UCSD-AML1 (cell line): ENCODE measurements at regions not wholly inside any gene's neighbourhood (a gene's known extent, or its start where the extent isn't known, plus 50 kb on each side); places are given as distances from the start of the nearest gene placed in this dataset.
"Not testable (repeated sequence)": the region's sequence is repeated elsewhere in the genome, so short reads cannot be mapped to it uniquely, and the experiment has no call there.

Source experiments
- DNase-seq: peaks from one replicate; lab custom pipeline; 2025; ENCODE audit not compliant: unreplicated experiment; lab: John Stamatoyannopoulos, UW

DNA sequence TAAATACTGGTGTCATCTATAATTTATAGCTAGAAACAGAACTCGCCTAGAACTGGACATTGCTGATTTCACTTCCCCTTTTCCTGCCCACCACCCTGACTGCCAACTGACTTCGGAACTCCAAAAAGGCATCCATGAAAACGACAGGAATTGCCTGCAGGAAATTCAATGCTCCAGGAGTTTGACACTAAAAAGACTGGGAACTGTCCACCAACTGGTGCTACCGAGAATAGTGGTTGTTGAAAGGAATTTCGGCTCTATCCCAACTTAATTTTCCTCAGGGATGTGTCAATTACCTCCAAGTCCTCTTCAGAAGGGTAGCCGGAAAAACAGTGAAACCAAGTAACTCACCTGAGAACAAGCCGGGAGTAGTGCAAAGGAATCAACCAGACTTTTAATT is 440.0 kb downstream of the PRELID2 start:
- not testable (repeated sequence) for DNase-seq

DNA sequence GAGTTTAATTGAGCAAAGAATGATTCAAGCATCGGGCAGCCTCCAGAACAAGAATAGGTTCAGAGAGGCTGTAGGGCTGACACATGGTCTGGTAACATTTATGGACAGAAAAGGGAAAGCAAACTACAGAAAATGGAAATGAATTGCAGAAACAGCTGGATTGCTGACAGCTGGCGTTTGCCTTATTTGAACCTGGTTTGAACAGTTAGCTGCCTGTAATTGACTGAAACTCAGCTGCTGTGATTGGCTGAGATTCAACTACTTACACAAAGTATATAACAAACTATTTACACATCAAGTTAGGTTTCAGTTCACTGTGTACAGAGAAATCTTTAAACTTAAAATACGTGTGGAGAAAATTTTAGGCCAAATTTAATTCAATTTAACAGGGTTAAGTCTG is 441.7 kb downstream of the PRELID2 start:
- DNase-seq: no peak

- no peak for DNase-seq
Measured at GRCh38 chr5:145389047-145389446, 446.1 kb downstream of the PRELID2 start.

- no peak for DNase-seq
Measured at GRCh38 chr5:145385276-145385675, 449.9 kb downstream of the PRELID2 start.

GRCh38 chr5:145378226-145378625 is 456.9 kb downstream of the PRELID2 start:
- no peak for DNase-seq

DNA sequence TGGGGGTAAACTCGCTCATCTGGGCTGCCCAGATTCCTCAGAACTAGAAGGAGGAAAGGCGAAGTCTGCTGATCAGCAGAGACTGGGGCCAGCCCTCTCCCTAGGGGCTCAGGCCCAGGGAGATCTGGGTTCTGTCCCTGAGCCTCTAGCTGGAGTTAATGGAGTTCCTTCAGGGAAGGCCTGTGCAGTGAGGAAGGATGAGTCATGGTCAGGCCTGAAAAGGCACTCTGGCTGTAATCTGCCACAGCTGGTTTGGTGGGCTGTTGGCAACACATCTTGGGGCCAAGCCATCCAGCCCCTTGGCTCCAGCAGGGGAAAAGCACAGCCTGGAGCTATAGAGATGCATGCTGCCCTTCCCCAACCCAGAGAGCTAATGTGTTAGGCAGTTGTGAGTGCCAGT is 459.6 kb downstream of the PRELID2 start:
- DNase-seq: no peak

GRCh38 chr5:145365464-145365863 is 469.7 kb downstream of the PRELID2 start:
- no peak for DNase-seq

- DNase-seq: no peak
Measured at GRCh38 chr5:145362266-145362665, 472.9 kb downstream of the PRELID2 start.

DNA sequence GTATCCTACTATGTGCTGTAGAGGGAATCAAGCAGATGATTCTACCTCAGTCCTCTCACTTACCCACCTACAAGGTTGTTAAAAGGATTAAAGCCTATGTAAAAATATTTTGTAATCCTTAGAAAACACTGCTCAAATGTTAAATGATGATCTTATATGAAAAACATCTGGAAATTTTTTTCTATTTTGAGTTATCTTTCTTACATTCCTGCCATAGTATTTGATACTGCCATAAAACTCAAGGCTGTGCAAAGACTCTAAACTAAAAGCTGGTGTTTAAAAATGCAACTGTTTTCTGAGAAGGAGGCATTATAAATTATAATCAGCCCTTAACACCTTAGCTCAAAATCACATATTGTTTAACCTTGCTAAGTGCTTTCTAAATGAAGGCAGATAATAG is 474.2 kb downstream of the PRELID2 start:
- no peak for DNase-seq

DNA sequence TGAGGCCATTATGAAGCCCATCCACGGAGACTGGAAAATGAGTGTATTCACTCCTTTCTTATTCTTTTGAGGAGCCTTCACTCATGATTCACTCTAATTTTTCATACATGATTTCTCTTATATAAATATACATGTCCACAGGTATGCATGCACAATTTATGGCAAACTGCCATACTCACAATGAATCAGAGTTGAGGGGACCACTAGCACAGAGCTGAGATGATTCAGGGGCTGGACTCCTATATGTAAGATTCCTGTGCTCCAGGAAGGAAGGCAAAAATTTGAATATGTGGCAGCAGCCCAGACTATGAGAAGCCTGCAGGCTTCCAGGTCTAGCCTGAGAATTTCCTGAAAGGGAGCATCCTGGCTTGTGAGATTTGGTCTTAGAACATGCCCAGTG is 484.6 kb downstream of the PRELID2 start:
- DNase-seq: no peak

DNA sequence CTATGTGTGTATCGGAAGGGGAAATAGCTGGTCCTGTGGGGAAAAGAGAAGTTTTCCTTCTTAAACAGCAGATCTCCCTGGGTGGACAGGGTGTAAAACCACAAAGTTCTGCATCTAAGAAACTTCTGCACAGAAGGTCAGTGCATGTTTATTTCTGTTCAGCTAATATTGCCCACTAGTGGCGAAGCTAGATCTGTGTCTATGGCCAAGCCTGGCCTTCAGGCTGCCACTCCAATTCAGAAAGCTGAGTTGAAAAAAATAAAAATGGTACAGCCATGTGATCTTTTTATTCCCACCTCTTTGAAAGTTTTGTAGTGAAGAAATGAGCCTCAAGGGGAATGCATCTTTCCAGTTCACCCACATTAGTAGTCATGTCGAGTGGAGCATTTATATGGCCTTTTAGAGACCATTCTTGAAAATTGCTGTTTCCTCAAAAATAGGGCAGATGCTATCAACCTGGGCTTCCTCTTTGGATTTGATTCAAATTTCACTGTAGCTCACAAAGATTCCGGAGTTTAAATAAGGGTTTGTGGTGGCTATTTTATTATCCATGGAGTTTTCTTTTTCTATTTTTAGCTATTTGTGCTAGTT is 488.0 kb downstream of the PRELID2 start:
- DNase-seq: no peak

DNA sequence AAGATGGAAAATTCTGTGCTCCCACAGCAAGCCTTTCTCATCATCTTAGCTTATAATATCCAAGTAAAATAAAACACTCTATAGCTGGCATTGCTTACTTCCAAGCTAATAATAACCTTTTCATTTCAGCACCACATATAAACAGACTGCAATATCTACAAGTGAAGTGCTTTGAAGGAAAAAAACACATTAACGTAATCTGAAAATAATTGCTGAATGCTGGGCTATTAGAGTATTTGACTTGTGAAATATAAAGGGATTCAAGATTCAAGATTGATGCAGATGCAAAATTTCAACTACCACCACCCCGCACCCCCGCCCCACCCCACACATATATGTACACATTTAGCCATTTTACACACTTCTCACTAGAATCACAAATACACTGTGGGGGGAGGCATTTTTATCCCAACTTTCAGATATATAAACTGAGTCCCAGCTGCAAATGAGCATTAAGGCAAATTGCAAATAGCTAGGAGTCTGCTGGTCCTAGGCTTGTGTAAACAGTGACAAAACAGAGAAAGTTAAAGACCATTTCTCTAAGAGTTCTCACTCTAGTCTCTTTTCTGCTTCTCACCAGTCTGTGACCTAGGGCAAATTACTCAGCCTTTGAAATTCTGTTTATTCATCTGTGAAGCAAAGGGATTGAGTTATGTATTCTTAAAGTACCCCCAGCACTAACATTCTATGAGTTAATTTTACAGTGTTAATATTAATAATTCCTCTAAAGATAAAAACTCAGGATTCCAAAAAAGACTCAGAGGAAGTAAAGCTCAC is 489.4 kb downstream of the PRELID2 start:
- DNase-seq: no peak

DNA sequence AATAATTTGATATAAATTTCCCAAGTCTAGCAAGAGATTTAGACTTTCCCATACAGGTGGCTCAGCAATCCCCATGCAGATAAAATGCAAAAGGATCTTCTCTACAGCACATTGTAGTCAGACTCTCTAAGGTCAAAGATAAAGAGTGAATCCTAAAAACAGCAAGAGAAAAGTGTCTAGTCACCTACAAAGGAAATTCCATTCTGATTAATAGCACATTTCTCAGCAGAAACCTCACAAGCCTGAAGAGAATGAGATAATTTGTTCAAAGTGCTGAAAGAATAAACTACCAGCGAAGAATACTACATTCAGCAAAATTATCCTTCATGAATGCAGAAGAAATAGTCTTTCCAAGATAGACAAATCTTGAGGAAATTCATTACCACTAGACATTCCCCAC is 493.3 kb downstream of the PRELID2 start:
- DNase-seq: no peak

DNA sequence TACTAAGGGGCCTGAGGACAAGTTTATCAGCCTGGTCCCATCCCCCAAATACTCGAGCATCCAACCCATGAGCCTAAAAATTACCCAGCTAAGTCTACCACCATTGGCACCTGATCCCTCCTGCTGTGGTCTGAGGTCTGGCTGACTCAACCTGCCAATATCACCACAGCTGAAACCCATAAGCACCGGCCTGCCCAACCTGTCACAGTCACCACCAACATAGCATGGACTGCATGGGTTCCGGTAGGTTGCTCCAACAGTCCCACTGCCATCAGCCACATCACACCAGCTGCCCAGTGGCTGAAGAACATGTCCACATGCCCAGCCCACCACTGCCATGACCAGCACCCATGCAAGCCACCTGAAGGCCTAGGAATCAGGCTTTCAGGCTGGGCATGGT is 495.0 kb downstream of the PRELID2 start:
- DNase-seq: no peak

GRCh38 chr5:145324767-145325479 is 510.2 kb downstream of the PRELID2 start:
- DNase-seq: no peak

DNA sequence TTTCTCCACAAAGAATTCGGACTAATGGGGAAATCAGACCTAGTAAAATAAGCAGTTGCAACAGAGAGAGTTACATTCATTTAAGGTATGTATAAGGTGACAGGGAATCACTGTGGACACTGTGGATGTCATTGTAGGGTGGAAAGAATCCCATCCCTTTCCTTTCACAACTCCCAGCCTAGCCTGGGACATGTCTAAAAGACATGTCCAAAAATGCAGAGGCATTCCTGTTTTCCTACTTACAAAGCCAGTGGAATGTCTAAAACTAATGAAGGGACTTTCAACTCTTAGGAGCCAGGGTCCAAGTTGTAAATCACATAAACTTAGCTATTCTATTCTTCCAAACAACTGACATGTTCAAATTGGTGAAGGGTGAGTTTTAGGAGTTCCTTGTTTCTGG is 511.0 kb downstream of the PRELID2 start:
- no peak for DNase-seq

DNA sequence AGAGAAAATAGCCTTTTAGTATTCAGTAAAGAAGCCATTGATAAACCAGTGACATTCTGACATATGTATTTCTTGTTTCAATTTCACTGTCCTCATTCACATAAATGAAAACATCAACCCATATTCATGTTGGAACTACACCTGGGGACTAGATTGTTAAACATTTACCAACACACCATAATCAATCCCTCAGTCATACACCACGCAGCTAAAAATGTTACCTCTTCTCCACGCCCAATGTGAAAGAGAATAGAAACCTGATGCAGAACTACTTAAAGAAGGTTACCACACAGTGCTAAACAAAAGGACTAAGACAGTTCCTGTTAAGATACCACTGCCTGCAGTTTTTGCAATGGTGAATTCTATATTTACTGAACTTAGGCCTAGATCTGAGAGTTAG is 518.9 kb downstream of the PRELID2 start:
- no peak for DNase-seq

DNA sequence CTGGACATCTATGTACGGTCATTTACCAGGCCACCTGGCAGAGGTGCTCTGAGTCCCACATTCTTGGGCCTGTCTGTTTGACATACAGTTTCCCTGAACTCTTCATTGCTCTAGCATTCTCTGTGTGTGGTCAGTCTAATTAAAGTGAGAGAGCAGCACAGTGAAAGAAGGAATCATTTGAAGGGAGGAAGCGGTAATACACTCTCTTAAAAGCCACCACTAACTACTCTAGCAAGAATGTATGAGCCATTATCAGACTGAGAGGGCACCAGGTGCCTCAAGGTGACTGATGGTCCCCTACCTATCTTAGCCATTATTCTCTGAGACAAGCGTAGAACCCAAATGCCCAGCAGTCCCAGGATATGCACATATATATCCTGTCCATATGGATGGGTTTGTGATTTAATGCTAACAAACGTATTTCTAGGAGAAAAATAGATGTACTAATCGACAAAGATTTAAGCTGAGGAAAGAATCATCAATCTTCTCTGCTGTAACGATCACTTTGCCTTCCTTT is 527.2 kb downstream of the PRELID2 start:
- DNase-seq: no peak

GRCh38 chr5:145295236-145295835 is 539.8 kb downstream of the PRELID2 start:
- no peak for DNase-seq

DNA sequence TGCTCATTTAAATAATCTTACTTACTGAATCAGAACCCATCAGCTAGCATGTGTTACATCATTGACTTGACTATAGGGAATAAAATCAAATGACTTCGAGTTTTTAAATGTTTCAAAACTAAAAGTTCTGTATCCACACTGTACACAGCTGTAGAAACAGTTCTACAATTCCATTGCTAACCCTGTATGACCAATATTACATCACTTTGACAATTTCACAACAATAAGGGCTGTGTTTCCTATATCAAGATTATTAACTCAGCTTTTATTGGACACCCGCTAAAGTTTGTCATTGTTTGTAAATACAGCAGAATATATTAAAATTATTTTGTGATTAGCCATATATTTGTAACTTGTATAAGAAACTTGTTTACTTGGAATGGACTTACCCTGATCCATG is 540.8 kb downstream of the PRELID2 start:
- no peak for DNase-seq

DNA sequence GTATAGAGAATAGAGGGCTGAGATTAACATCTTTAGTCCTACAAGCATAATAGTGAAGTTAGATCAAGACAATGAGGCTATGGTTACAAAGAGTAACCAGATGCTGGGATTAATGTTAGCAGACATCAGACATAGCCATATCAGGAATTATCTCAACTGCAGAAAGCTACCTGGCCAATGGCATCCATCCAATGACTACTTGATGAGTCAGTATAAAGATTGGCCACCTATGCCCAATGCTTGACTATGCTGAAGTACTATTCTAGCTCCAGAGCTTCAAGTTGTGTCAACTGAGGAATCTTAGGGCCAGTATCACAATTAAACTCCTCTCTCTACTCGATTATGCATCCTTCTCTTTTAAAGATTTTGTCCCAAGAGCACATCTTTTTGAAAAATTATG is 541.4 kb downstream of the PRELID2 start:
- DNase-seq: no peak

- no peak for DNase-seq
Measured at GRCh38 chr5:145292278-145292677, 542.9 kb downstream of the PRELID2 start.
